Spinal cord (tissue), 9 donors: ENCODE measurements at regions not wholly inside any gene's neighbourhood (a gene's known extent, or its start where the extent isn't known, plus 50 kb on each side); places are given as distances from the start of the nearest gene placed in this dataset.

ENCODE experiments used
- DNase-seq, 6 donors: peaks; one replicate each; pipeline versions ENCODE4 v3.0.0 to v3.0.0-alpha.2; 2013 to 2015; ENCODE audit warnings: low spot score in 6 of 6, low read depth in 4 of 6
- H3K27ac ChIP-seq: one replicate; pipeline ENCODE4 v1.5.1; 2013; ENCODE audit warnings: low read depth, low read length, control low read depth
- H3K27me3 ChIP-seq: one replicate; pipeline ENCODE4 v1.6.1; 2013; ENCODE audit warnings: low read length; ENCODE audit not compliant: control insufficient read depth, insufficient read depth
- H3K36me3 ChIP-seq: one replicate; pipeline ENCODE4 v1.6.1; 2013; ENCODE audit warnings: low read length; ENCODE audit not compliant: control insufficient read depth, insufficient read depth
- H3K4me1 ChIP-seq: one replicate; pipeline ENCODE4 v1.6.1; 2013; ENCODE audit warnings: low read length; ENCODE audit not compliant: control insufficient read depth, insufficient read depth
- H3K4me3 ChIP-seq: one replicate; pipeline ENCODE4 v1.5.1; 2013; ENCODE audit warnings: low read depth, low read length, control low read depth
- H3K9me3 ChIP-seq: one replicate; pipeline ENCODE4 v1.6.1; 2013; ENCODE audit warnings: low read length; ENCODE audit not compliant: control insufficient read depth, insufficient read depth
- WGBS: methylation state at CpG from one replicate; pipeline ENCODE4 v1.1.5; 2013; ENCODE audit warnings: missing lambda C conversion rate; ENCODE audit not compliant: insufficient coverage; 5-methylcytosine and 5-hydroxymethylcytosine counted together
- donor health status: healthy.

- no peaks in the 10 kb centered on the region for H3K4me1 ChIP-seq
- peaks cover 5% of the 10 kb centered on the region for H3K9me3 ChIP-seq
- H3K4me3 ChIP-seq, result no peak overlapping the region
- H3K27me3 ChIP-seq, result no peaks in the 10 kb centered on the region
- no peaks in the 10 kb centered on the region for H3K36me3 ChIP-seq
- DNase-seq, result no peak
- no peak overlapping the region for H3K27ac ChIP-seq
- WGBS, result 60% methylated on average over 1 of the region's 3 CpGs
Measured at GRCh38 chr10:58885146-58885545, 291.3 kb upstream of the PHYHIPL start.

GRCh38 chr10:58885686-58886345, 290.6 kb upstream of the PHYHIPL start:
- Histone ChIP-seq H3K36me3 (no peaks in the 10 kb centered on the region), H3K27me3 (no peaks in the 10 kb centered on the region), H3K4me3 (no peak overlapping the region), H3K27ac (no peak overlapping the region), H3K4me1 (no peaks in the 10 kb centered on the region), H3K9me3 (peaks cover 3% of the 10 kb centered on the region)
- WGBS, result no CpG with 5 or more reads among the region's 3 CpGs
- peak in 1 of 6 donors; percentile 19 for DNase-seq

GRCh38 chr10:58886406-58886805, 290.0 kb upstream of the PHYHIPL start:
- H3K4me3 ChIP-seq, result no peak overlapping the region
- H3K9me3 ChIP-seq, result peaks cover 3% of the 10 kb centered on the region
- no CpG with 5 or more reads among the region's 2 CpGs for WGBS
- H3K4me1 ChIP-seq, result no peaks in the 10 kb centered on the region
- DNase-seq, result peak in 1 of 6 donors; percentile 78
- no peaks in the 10 kb centered on the region for H3K36me3 ChIP-seq
- H3K27ac ChIP-seq, result no peak overlapping the region
- H3K27me3 ChIP-seq, result no peaks in the 10 kb centered on the region

- Histone ChIP-seq H3K9me3 (peaks cover 3% of the 10 kb centered on the region), H3K36me3 (no peaks in the 10 kb centered on the region), H3K27me3 (no peaks in the 10 kb centered on the region), H3K27ac (no peak overlapping the region), H3K4me3 (no peak overlapping the region), H3K4me1 (no peaks in the 10 kb centered on the region)
- no peak for DNase-seq
- WGBS, result 85% methylated on average over 2 of the region's 2 CpGs
Measured at GRCh38 chr10:58887474-58887873, 289.0 kb upstream of the PHYHIPL start.

- no peak overlapping the region for H3K27ac ChIP-seq
- WGBS, result 80% methylated on average over 1 of the region's 3 CpGs
- no peaks in the 10 kb centered on the region for H3K4me1 ChIP-seq
Measured at GRCh38 chr10:58888957-58889356, 287.5 kb upstream of the PHYHIPL start.

GRCh38 chr10:58892031-58892531, 284.4 kb upstream of the PHYHIPL start:
- Histone ChIP-seq H3K9me3 (no peaks in the 10 kb centered on the region), H3K36me3 (no peaks in the 10 kb centered on the region), H3K4me3 (no peak overlapping the region), H3K27ac (no peak overlapping the region), H3K4me1 (no peaks in the 10 kb centered on the region), H3K27me3 (no peaks in the 10 kb centered on the region)
- WGBS, result no CpG with 5 or more reads among the region's 3 CpGs
- DNase-seq, result peak; percentile 28 to 81 (median 37)

More at GRCh38 chr10:58888957-58889356, 287.5 kb upstream of the PHYHIPL start:
- H3K4me3 ChIP-seq, result no peak overlapping the region
- no peaks in the 10 kb centered on the region for H3K27me3 ChIP-seq
- no peak for DNase-seq
- H3K9me3 ChIP-seq, result no peaks in the 10 kb centered on the region
- no peaks in the 10 kb centered on the region for H3K36me3 ChIP-seq

- no peak overlapping the region for H3K27ac ChIP-seq
- H3K9me3 ChIP-seq, result no peaks in the 10 kb centered on the region
- no peaks in the 10 kb centered on the region for H3K36me3 ChIP-seq
- no peaks in the 10 kb centered on the region for H3K27me3 ChIP-seq
- 100% methylated on average over 1 of the region's 2 CpGs for WGBS
- peak in 1 of 6 donors; percentile 33 for DNase-seq
- H3K4me3 ChIP-seq, result no peak overlapping the region
- H3K4me1 ChIP-seq, result no peaks in the 10 kb centered on the region
Measured at GRCh38 chr10:58894929-58895328, 281.5 kb upstream of the PHYHIPL start.

GRCh38 chr10:58896229-58896628, 280.2 kb upstream of the PHYHIPL start:
- DNase-seq, result no peak
- no peaks in the 10 kb centered on the region for H3K36me3 ChIP-seq
- no peak overlapping the region for H3K4me3 ChIP-seq
- WGBS, result 100% methylated on average over 1 of the region's 1 CpG
- H3K4me1 ChIP-seq, result no peaks in the 10 kb centered on the region
- H3K9me3 ChIP-seq, result no peaks in the 10 kb centered on the region
- H3K27ac ChIP-seq, result no peak overlapping the region
- no peaks in the 10 kb centered on the region for H3K27me3 ChIP-seq

- no peaks in the 10 kb centered on the region for H3K27me3 ChIP-seq
- DNase-seq, result no peak
- no peaks in the 10 kb centered on the region for H3K36me3 ChIP-seq
- H3K9me3 ChIP-seq, result no peaks in the 10 kb centered on the region
- no peak overlapping the region for H3K27ac ChIP-seq
- H3K4me1 ChIP-seq, result no peaks in the 10 kb centered on the region
- H3K4me3 ChIP-seq, result no peak overlapping the region
Measured at GRCh38 chr10:58897236-58897635, 279.2 kb upstream of the PHYHIPL start.

- Histone ChIP-seq H3K9me3 (no peaks in the 10 kb centered on the region), H3K27me3 (no peaks in the 10 kb centered on the region), H3K36me3 (no peaks in the 10 kb centered on the region), H3K27ac (no peak overlapping the region), H3K4me1 (no peaks in the 10 kb centered on the region), H3K4me3 (no peak overlapping the region)
- DNase-seq, result no peak
Measured at GRCh38 chr10:58897708-58898107, 278.7 kb upstream of the PHYHIPL start.
